Ishikawa (cell line): ENCODE measurements at regions not wholly inside any gene's neighbourhood (a gene's known extent, or its start where the extent isn't known, plus 50 kb on each side); places are given as distances from the start of the nearest gene placed in this dataset.

ENCODE experiments used
- CREB1 ChIP-seq: IDR thresholded peaks from 2 replicates; pipeline ENCODE4 v1.6.1; 2012; ENCODE audit warnings: low read depth
- EGR1 ChIP-seq: IDR thresholded peaks from 2 replicates; pipeline ENCODE4 v1.6.1; 2012
- EP300 ChIP-seq: IDR thresholded peaks from 2 replicates; pipeline ENCODE4 v1.6.1; 2012; ENCODE audit warnings: borderline replicate concordance
- FOXM1 ChIP-seq: IDR thresholded peaks from 2 replicates; pipeline ENCODE4 v1.6.1; 2012; ENCODE audit warnings: low read depth, borderline replicate concordance
- MAX ChIP-seq: IDR thresholded peaks from 2 replicates; pipeline ENCODE4 v1.6.1; 2012
- RAD21 ChIP-seq: IDR thresholded peaks from 2 replicates; pipeline ENCODE4 v1.6.1; 2012; ENCODE audit warnings: low read depth
- REST ChIP-seq: IDR thresholded peaks from 2 replicates; pipeline ENCODE4 v1.6.1; 2012; ENCODE audit warnings: low read depth, mild to moderate bottlenecking
- TAF1 ChIP-seq: IDR thresholded peaks from 2 replicates; pipeline ENCODE4 v1.6.1; 2012; ENCODE audit warnings: low read depth, mild to moderate bottlenecking
- TCF12 ChIP-seq: IDR thresholded peaks from 2 replicates; pipeline ENCODE4 v1.6.1; 2012; ENCODE audit warnings: low read depth
- TEAD4 ChIP-seq: IDR thresholded peaks from 2 replicates; pipeline ENCODE4 v1.6.1; 2012
- USF1 ChIP-seq: IDR thresholded peaks from 2 replicates; pipeline ENCODE4 v1.6.1; 2012
- YY1 ChIP-seq: IDR thresholded peaks from 2 replicates; pipeline ENCODE4 v1.6.1; 2012; ENCODE audit warnings: low read depth
- ZBTB7A ChIP-seq: IDR thresholded peaks from 2 replicates; pipeline ENCODE4 v1.6.1; 2012; ENCODE audit warnings: low read depth

GRCh38 chr13:112320303-112320702 is 55.9 kb upstream of the SPACA7 start:
- TF ChIP-seq MAX: no peak
- no peak for TF ChIP-seq TCF12
- TF ChIP-seq REST: no peak
- no peak for TF ChIP-seq EP300
- TF ChIP-seq YY1: no peak
- TF ChIP-seq RAD21: no peak
- no peak for TF ChIP-seq CREB1
- no peak for TF ChIP-seq USF1
- no peak for TF ChIP-seq TEAD4
- no peak for TF ChIP-seq TAF1
- no peak for TF ChIP-seq EGR1
- no peak for TF ChIP-seq ZBTB7A
- TF ChIP-seq FOXM1: no peak
